Fibroblast of lung (primary cell): ENCODE measurements at regions not wholly inside any gene's neighbourhood (a gene's known extent, or its start where the extent isn't known, plus 50 kb on each side); places are given as distances from the start of the nearest gene placed in this dataset.
A peak's percentile ranks its signal among the peaks of the same experiment; 100 is the strongest.
"Not testable (repeated sequence)": the region's sequence is repeated elsewhere in the genome, so short reads cannot be mapped to it uniquely, and the experiment has no call there.

Experiments used
- DNase-seq, 2 donors: peaks; one replicate each; pipeline versions ENCODE4 v3.0.0 to v3.0.0-alpha.2; 2010; ENCODE audit warnings: low read depth in 2 of 2
- H2AFZ ChIP-seq: 2 replicates; pipeline ENCODE4 v1.5.1; 2012; ENCODE audit warnings: low read length, control low read depth, inconsistent platforms
- H3K27ac ChIP-seq: 2 replicates; pipeline ENCODE4 v1.5.1; 2011; ENCODE audit warnings: low read length, control low read depth; ENCODE audit not compliant: insufficient read depth
- H3K27me3 ChIP-seq: 2 replicates; pipeline ENCODE4 v1.5.1; 2011; ENCODE audit warnings: mild to moderate bottlenecking, low read length; ENCODE audit not compliant: control insufficient read depth, insufficient read depth
- H3K36me3 ChIP-seq: 2 replicates; pipeline ENCODE4 v1.5.1; 2011; ENCODE audit warnings: low read length; ENCODE audit not compliant: control insufficient read depth, insufficient read depth
- H3K4me1 ChIP-seq: 2 replicates; pipeline ENCODE4 v1.5.1; 2011; ENCODE audit warnings: low read length; ENCODE audit not compliant: control insufficient read depth, insufficient read depth; ENCODE audit errors: extremely low read depth
- H3K4me2 ChIP-seq: 2 replicates; pipeline ENCODE4 v1.5.1; 2011; ENCODE audit warnings: low read length, control low read depth; ENCODE audit not compliant: insufficient read depth; ENCODE audit errors: extremely low read depth
- H3K4me3 ChIP-seq, 4 experiments: fragments of 200-600 bp in 1 of 4; sonication (generic) in 1 of 4; replicated peaks in 1 of 4; 2 replicates each; pipeline ENCODE4 v1.5.1; 2011 to 2016; ENCODE audit warnings: low read length in 4 of 4, low read depth in 3 of 4, mild to moderate bottlenecking in 3 of 4, control low read depth in 2 of 4, inconsistent platforms in 1 of 4, mixed read lengths in 1 of 4; ENCODE audit not compliant: insufficient read depth in 1 of 4; ENCODE audit errors: control extremely low read depth in 1 of 4
- H3K79me2 ChIP-seq: 2 replicates; pipeline ENCODE4 v1.5.1; 2012; ENCODE audit warnings: mild to moderate bottlenecking, low read length, inconsistent platforms; ENCODE audit not compliant: control insufficient read depth, insufficient read depth
- H3K9ac ChIP-seq: 2 replicates; pipeline ENCODE4 v1.5.1; 2011; ENCODE audit warnings: mild to moderate bottlenecking, low read length, control low read depth; ENCODE audit not compliant: insufficient read depth
- H3K9me3 ChIP-seq: 2 replicates; pipeline ENCODE4 v1.5.1; 2012; ENCODE audit warnings: low read depth, low read length; ENCODE audit not compliant: control insufficient read depth, insufficient read depth
- H4K20me1 ChIP-seq: 2 replicates; pipeline ENCODE4 v1.5.1; 2011; ENCODE audit warnings: low read length; ENCODE audit not compliant: control insufficient read depth, insufficient read depth; ENCODE audit errors: extremely low read depth
- CTCF ChIP-seq, 2 donors: IDR thresholded peaks in 1 of 2; conservative IDR thresholded peaks in 1 of 2; 1 replicate in 1 of 2; 2 replicates in 1 of 2; pipeline ENCODE4 v1.5.1; 2011 to 2012; ENCODE audit warnings: low read length in 2 of 2, control low read depth in 1 of 2, inconsistent platforms in 1 of 2, low read depth in 1 of 2, mild to moderate bottlenecking in 1 of 2
- EZH2 ChIP-seq: IDR thresholded peaks from 2 replicates; pipeline ENCODE4 v1.5.1; 2012; ENCODE audit warnings: low read length, control low read depth, mild to moderate bottlenecking; ENCODE audit errors: missing control alignments

GRCh38 chr3:148513096-148513543 lies 184.6 kb upstream of the AGTR1 start:
- H2AFZ ChIP-seq = no peak overlapping the region
- H3K4me2 ChIP-seq = no peak overlapping the region
- no peaks in the 10 kb centered on the region for H3K79me2 ChIP-seq
- H3K4me3 ChIP-seq = no peak overlapping the region
- H3K27ac ChIP-seq = no peak overlapping the region
- no peak for TF ChIP-seq EZH2
- TF ChIP-seq CTCF (conservative IDR thresholded peaks at IDR 0.05 in 1 of 2, IDR thresholded peaks at IDR 0.05 in 1 of 2; ENCODE audit: low read depth in 1 of 2, low read length in 2 of 2) = no peak
- H3K27me3 ChIP-seq = no peaks in the 10 kb centered on the region
- DNase-seq = peak; percentile 24
- no peak overlapping the region for H3K9ac ChIP-seq
- H3K9me3 ChIP-seq = no peaks in the 10 kb centered on the region
- H4K20me1 ChIP-seq = no peaks in the 10 kb centered on the region
- no peaks in the 10 kb centered on the region for H3K36me3 ChIP-seq
- no peaks in the 10 kb centered on the region for H3K4me1 ChIP-seq

DNA sequence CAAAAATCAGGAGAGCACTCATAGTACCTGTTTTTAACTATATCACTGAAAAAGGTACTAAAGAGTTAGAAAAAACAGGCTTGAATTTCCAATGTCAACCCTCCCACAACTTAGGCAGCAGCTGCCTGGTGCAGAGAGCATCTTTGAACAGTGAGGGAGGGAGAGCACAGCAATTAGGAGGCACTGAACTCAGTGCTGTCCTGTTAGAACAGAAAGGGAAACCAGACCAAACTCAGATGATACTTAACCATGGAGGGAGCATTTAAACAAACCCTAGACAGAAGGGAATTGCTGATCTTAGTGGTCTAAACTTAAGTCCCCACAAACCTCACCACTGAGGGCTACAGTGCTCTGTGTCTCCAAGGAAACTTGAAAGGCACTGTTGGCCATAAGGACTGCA lies 179.2 kb upstream of the AGTR1 start:
- DNase-seq = no peak
- Histone ChIP-seq H4K20me1 (no peaks in the 10 kb centered on the region), H3K4me2 (no peak overlapping the region), H3K9me3 (no peaks in the 10 kb centered on the region), H3K9ac (no peak overlapping the region), H3K4me3 (no peak overlapping the region), H3K4me1 (no peaks in the 10 kb centered on the region), H3K36me3 (no peaks in the 10 kb centered on the region), H3K27ac (no peak overlapping the region), H2AFZ (no peak overlapping the region), H3K79me2 (no peaks in the 10 kb centered on the region), H3K27me3 (no peaks in the 10 kb centered on the region)
- TF ChIP-seq CTCF (conservative IDR thresholded peaks at IDR 0.05 in 1 of 2, IDR thresholded peaks at IDR 0.05 in 1 of 2; ENCODE audit: low read depth in 1 of 2, low read length in 2 of 2) (no peak), EZH2 (no peak)

GRCh38 chr3:148525621-148526020 lies 172.1 kb upstream of the AGTR1 start:
- not testable (repeated sequence) for H3K27ac ChIP-seq, H3K4me2 ChIP-seq, H3K4me1 ChIP-seq, H3K9me3 ChIP-seq, H3K4me3 ChIP-seq, H3K27me3 ChIP-seq, H3K9ac ChIP-seq, DNase-seq, H2AFZ ChIP-seq, H3K79me2 ChIP-seq, H4K20me1 ChIP-seq, H3K36me3 ChIP-seq
